Aorta (tissue), 5 donors: ENCODE measurements at regions not wholly inside any gene's neighbourhood (a gene's known extent, or its start where the extent isn't known, plus 50 kb on each side); places are given as distances from the start of the nearest gene placed in this dataset.

Source experiments
- ATAC-seq: fragments of 200-7000 bp; cut with Tn5 transposase; one replicate; pipeline ENCODE4 v1.9.1; 2022; ENCODE audit warnings: moderate library complexity; ENCODE audit not compliant: low FRiP score
- DNase-seq, 2 donors: peaks; one replicate each; pipeline ENCODE4 v3.0.0-alpha.2; 2020
- H3K27ac ChIP-seq, 2 donors: one replicate each; pipeline ENCODE4 v1.5.1; 2013; ENCODE audit warnings: low read length in 2 of 2, mild to moderate bottlenecking in 2 of 2, moderate library complexity in 2 of 2, control low read depth in 1 of 2, inconsistent platforms in 1 of 2, low read depth in 1 of 2
- H3K27me3 ChIP-seq, 2 donors: one replicate each; pipeline ENCODE4 v1.6.1; 2013; ENCODE audit warnings: control low read depth in 1 of 2, low read length in 1 of 2, mild to moderate bottlenecking in 1 of 2, moderate library complexity in 1 of 2; ENCODE audit not compliant: insufficient read depth in 2 of 2, control insufficient read depth in 1 of 2
- H3K36me3 ChIP-seq, 2 donors: one replicate each; pipeline ENCODE4 v1.6.1; 2013; ENCODE audit warnings: control low read depth in 1 of 2, low read length in 1 of 2, mild to moderate bottlenecking in 1 of 2; ENCODE audit not compliant: insufficient read depth in 2 of 2, control insufficient read depth in 1 of 2
- H3K4me1 ChIP-seq, 2 donors: one replicate each; pipeline ENCODE4 v1.6.1; 2013; ENCODE audit warnings: low read length in 2 of 2, control low read depth in 1 of 2, mild to moderate bottlenecking in 1 of 2, moderate library complexity in 1 of 2; ENCODE audit not compliant: insufficient read depth in 2 of 2, control insufficient read depth in 1 of 2
- H3K4me3 ChIP-seq, 2 donors: one replicate each; pipeline ENCODE4 v1.5.1; 2013; ENCODE audit warnings: low read length in 2 of 2, control low read depth in 1 of 2, mild to moderate bottlenecking in 1 of 2
- H3K9me3 ChIP-seq: one replicate; pipeline ENCODE4 v1.6.1; 2013; ENCODE audit warnings: mild to moderate bottlenecking, low read length; ENCODE audit not compliant: control insufficient read depth
- WGBS, 2 donors: extraction: QIAGEN DNeasy Blood & Tissue Kit; methylation state at CpG; one replicate each; pipeline ENCODE4 v1.1.7; 2013; 5-methylcytosine and 5-hydroxymethylcytosine counted together
- intact Hi-C, 2 donors: fragments of 100-400 bp; cut with DNase I; formaldehyde crosslinking; loops; one replicate each; pipeline versions ENCODE4 v1.14.2 to v1.15.0; 2022
- donor health status: healthy with polysubstance abuse.
- donor health status: Bipolar disorder and iron deficiency.
- donor health status: DM: no; HTN: no; CAD: no.
- donor health status: DM: no; HTN: no; CAD: no.
- donor health status: DM: yes; HTN: yes; CAD: no.

DNA sequence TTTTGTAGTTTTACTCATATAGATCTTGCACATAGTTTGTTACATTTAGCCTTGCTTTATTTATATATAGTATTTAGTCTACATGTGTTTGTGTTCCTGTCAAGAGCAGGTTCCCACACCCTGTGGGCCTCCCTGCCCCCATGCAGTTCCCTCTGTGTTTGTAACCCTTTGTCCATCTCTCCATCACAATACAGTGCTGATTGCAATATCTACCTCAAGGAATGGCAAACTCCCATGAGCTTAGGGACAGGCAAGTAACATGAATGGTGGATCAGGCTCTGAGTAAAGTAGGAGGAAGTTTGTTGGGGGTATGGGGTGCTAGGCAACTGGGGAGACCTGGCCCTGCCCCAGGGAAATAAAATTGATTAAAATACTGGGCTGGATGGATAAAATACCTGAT is 151.9 kb upstream of the MYL2 start:
- no peak for DNase-seq
- no peaks in the 10 kb centered on the region for H3K4me1 ChIP-seq
- no peak overlapping the region for H3K4me3 ChIP-seq
- H3K9me3 ChIP-seq = no peaks in the 10 kb centered on the region
- H3K27me3 ChIP-seq = no peaks in the 10 kb centered on the region
- intact Hi-C loops = no loop called here
- no peak for ATAC-seq
- H3K36me3 ChIP-seq = no peaks in the 10 kb centered on the region
- H3K27ac ChIP-seq = no peak overlapping the region

GRCh38 chr12:111069886-111070285 is 149.5 kb upstream of the MYL2 start:
- Histone ChIP-seq H3K4me3 (no peak overlapping the region), H3K36me3 (no peaks in the 10 kb centered on the region), H3K9me3 (no peaks in the 10 kb centered on the region), H3K27me3 (no peaks in the 10 kb centered on the region), H3K27ac (no peak overlapping the region), H3K4me1 (no peaks in the 10 kb centered on the region)
- ATAC-seq (no peak), DNase-seq (peak in 1 of 2 donors; percentile 8)
- intact Hi-C loops = no loop called here
- WGBS, 2 donors = 82 to 91% methylated on average over 4 of the region's 4 CpGs

DNA sequence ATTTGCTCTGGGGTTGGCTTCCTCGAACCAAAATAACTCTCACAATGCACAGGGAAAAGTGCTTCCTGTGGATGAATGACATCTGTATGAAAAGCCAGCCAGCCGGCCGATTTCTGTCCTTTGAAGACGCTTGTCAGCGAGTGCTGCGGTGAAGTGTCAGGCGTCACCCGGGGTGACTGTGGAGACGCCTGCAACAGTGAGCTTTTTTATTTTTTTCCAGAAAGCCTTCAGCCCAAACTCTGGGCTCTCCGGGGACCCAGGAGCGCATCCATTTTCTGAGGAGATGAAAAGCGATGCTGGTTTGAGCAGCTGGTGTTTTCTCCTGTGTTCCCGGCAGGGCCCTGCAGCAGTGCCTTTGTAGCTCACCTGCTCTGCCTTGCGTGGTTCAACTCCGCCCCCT is 147.9 kb upstream of the MYL2 start:
- no peaks in the 10 kb centered on the region for H3K36me3 ChIP-seq
- 14 to 26% methylated on average over 15 of the region's 15 CpGs for WGBS, 2 donors
- no peak overlapping the region for H3K27ac ChIP-seq
- no peaks in the 10 kb centered on the region for H3K27me3 ChIP-seq
- H3K4me1 ChIP-seq = no peaks in the 10 kb centered on the region
- H3K4me3 ChIP-seq = no peak overlapping the region
- DNase-seq (peak in 1 of 2 donors; percentile 35), ATAC-seq (no peak)
- no peaks in the 10 kb centered on the region for H3K9me3 ChIP-seq
- intact Hi-C loops = no loop called here

DNA sequence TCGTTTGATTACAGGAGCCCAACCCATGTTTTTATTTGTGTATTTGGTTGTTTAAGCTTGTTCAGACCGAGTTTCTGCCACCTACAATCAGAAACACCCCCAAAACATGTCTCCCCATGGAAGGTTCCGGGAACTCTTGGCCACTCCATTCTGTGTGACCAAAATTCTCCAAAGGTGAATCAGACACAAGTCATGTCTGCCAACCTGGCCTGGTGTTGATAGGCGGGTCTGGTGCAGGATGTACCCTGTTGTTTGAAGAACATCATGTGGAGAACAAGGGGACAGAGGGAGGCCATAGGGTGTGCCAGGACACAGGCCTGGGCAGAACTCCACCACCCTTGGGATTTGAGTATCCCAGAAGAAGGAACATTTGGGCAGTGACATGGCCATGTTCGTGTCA is 147.1 kb upstream of the MYL2 start:
- Histone ChIP-seq H3K4me1 (no peaks in the 10 kb centered on the region), H3K4me3 (no peak overlapping the region), H3K27ac (no peak overlapping the region), H3K9me3 (no peaks in the 10 kb centered on the region), H3K27me3 (no peaks in the 10 kb centered on the region), H3K36me3 (no peaks in the 10 kb centered on the region)
- no peak for ATAC-seq
- intact Hi-C loops = no loop called here
- 88 to 91% methylated on average over 5 of the region's 5 CpGs for WGBS, 2 donors
- peak in 1 of 2 donors; percentile 4 for DNase-seq

DNA sequence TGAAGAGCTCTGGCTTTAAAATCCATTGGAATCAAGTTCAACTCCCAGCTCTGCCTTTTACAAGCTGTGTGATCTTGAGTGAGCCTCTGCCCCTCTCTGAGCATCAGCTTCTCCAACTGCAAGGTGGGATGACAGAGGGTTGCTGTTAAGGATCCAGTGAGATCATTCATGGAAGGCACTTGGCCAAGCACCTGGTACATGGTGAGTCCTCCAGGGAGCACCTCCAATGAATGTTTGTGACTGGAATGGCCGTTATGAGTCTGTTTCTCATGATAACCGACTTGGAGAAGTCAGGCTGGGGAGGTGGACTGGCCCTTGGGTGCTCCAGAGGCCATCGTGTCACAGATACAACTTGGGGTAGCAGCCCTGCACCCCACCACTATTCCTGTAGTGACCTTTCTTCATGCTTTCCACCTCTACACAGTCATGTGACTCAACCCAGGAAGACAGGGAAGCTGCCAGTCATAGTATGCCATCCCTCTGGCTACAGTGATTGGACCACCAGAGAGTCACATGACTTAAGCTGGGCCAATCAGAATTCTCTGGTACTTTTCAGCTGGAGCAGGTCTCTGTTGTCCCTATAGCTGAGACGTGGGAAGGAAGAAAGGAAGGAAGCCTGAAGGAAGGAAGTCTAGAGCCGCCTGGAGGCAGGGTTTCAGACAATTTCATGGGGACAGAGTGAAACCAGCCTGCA is 146.5 kb upstream of the MYL2 start:
- no peaks in the 10 kb centered on the region for H3K4me1 ChIP-seq
- no peaks in the 10 kb centered on the region for H3K36me3 ChIP-seq
- intact Hi-C loops = no loop called here
- ATAC-seq (no peak), DNase-seq (peak in 1 of 2 donors; percentile 6)
- no peak overlapping the region for H3K4me3 ChIP-seq
- H3K27me3 ChIP-seq = no peaks in the 10 kb centered on the region
- no peaks in the 10 kb centered on the region for H3K9me3 ChIP-seq
- H3K27ac ChIP-seq = no peak overlapping the region
- WGBS, 2 donors = 79 to 86% methylated on average over 5 of the region's 5 CpGs

- H3K4me3 ChIP-seq = no peak overlapping the region
- WGBS, 2 donors = 96 to 98% methylated on average over 2 of the region's 2 CpGs
These were observed 144.6 kb upstream of the MYL2 start for GRCh38 chr12:111064982-111065381.

DNA sequence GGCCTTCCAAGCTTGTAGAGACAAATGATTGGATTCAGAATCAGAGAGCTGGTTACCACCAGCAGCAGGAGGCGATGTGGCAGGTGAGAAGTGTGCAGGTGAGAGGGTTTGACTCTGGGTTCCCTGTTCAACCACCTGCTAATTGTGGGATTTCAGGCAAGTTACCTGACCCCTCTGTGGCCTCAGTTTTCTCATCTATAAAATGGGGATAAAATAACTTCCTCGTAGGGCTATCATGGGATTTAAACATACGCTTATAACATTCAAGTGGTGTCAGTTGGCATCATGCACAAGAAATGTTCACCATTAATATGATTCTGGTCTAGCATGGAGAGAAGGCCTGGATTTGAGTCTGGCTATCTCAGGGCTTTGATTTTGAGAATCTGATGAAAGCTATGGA is 143.8 kb upstream of the MYL2 start:
- no peak for ATAC-seq
- H3K36me3 ChIP-seq = no peaks in the 10 kb centered on the region
- WGBS, 2 donors = 94 to 98% methylated on average over 3 of the region's 3 CpGs
- H3K9me3 ChIP-seq = no peaks in the 10 kb centered on the region
- no peaks in the 10 kb centered on the region for H3K27me3 ChIP-seq
- no peak overlapping the region for H3K27ac ChIP-seq
- no peak overlapping the region for H3K4me3 ChIP-seq
- DNase-seq = peak in 1 of 2 donors; percentile 4
- H3K4me1 ChIP-seq = no peaks in the 10 kb centered on the region
- intact Hi-C loops = no loop called here

More at GRCh38 chr12:111064982-111065381, 144.6 kb upstream of the MYL2 start:
- intact Hi-C loops = no loop called here
- Histone ChIP-seq H3K27me3 (no peaks in the 10 kb centered on the region), H3K36me3 (no peaks in the 10 kb centered on the region), H3K9me3 (no peaks in the 10 kb centered on the region), H3K4me1 (no peaks in the 10 kb centered on the region), H3K27ac (no peak overlapping the region)
- ATAC-seq (no peak), DNase-seq (peak in 1 of 2 donors; percentile 3)

DNA sequence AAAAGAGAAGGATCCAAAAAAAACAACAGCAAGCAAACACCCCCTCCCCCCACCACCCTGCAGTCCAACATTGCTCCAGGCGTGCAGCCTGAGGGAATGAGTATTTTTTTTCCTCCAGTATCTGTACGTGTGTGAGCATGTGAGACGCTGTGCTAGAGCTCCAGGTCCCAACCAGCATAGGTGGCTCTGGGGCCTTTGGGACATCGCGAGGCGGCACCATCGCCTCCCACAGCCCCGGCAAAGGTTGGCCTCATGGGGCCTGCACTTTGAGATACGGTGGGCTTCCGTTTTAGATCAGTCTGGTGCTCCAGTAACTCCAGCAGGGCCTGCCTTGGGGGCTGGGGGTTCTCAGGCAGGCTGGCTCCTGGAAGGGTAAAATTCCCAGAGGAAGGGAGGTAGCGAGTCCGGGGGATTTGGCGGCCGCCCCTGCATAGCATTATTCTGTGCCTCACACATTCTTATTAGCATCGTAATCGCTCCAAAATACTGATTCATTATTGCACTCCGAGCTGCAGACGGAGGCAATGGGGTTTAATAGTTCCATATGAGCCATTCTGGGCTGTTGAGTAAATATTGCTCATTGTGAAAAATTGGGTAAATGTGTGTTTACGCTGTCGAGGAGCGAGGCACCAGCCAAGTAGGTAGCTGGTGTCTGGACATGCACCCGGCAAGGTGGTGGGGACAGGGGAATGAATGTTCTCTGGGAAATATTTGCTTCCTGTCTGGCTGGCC is 143.1 kb upstream of the MYL2 start:
- Histone ChIP-seq H3K4me1 (no peaks in the 10 kb centered on the region), H3K4me3 (no peak overlapping the region), H3K27ac (no peak overlapping the region), H3K9me3 (no peaks in the 10 kb centered on the region), H3K36me3 (no peaks in the 10 kb centered on the region), H3K27me3 (no peaks in the 10 kb centered on the region)
- DNase-seq (peak in 1 of 2 donors; percentile 28), ATAC-seq (no peak)
- intact Hi-C loops = no loop called here
- WGBS, 2 donors = 38 to 48% methylated on average over 22 of the region's 22 CpGs
